Psoas muscle (tissue), 7 donors: ENCODE measurements at regions not wholly inside any gene's neighbourhood (a gene's known extent, or its start where the extent isn't known, plus 50 kb on each side); places are given as distances from the start of the nearest gene placed in this dataset.
A peak's percentile ranks its signal among the peaks of the same experiment; 100 is the strongest.

Experiments used
- ATAC-seq, 4 donors: fragments of 200-7000 bp; cut with Tn5 transposase; one replicate each; pipeline ENCODE4 v1.9.1; 2020; ENCODE audit warnings: moderate library complexity in 3 of 4, mild to moderate bottlenecking in 2 of 4
- DNase-seq, 2 donors: peaks; one replicate each; pipeline ENCODE4 v3.0.0-alpha.2; 2020
- H3K27ac ChIP-seq: fragments of 200-600 bp; one replicate; pipeline ENCODE4 v1.8.0; 2022
- H3K27me3 ChIP-seq, 3 donors: fragments of 200-600 bp in 1 of 3; one replicate each; pipeline versions ENCODE4 v1.6.1 to v1.8.0; 2013 to 2022; ENCODE audit warnings: low read length in 2 of 3, mild to moderate bottlenecking in 2 of 3, moderate library complexity in 1 of 3; ENCODE audit not compliant: insufficient read depth in 3 of 3
- H3K36me3 ChIP-seq, 2 donors: fragments of 200-600 bp in 1 of 2; one replicate each; pipeline versions ENCODE4 v1.6.1 to v1.8.0; 2013 to 2022; ENCODE audit warnings: low read depth in 1 of 2, mild to moderate bottlenecking in 1 of 2, moderate library complexity in 1 of 2; ENCODE audit not compliant: insufficient read depth in 1 of 2
- H3K4me1 ChIP-seq: fragments of 200-600 bp; one replicate; pipeline ENCODE4 v1.8.0; 2022
- H3K4me3 ChIP-seq: fragments of 200-600 bp; one replicate; pipeline ENCODE4 v1.8.0; 2022; ENCODE audit warnings: mild to moderate bottlenecking
- H3K9me3 ChIP-seq: fragments of 200-600 bp; one replicate; pipeline ENCODE4 v1.8.0; 2022
- WGBS, 3 donors: extraction: QIAGEN DNeasy Blood & Tissue Kit; methylation state at CpG; one replicate each; pipeline versions ENCODE4 v1.1.6 to v1.1.7; 2013; 5-methylcytosine and 5-hydroxymethylcytosine counted together
- intact Hi-C, 2 donors: fragments of 100-400 bp; cut with DNase I; formaldehyde crosslinking; loops; one replicate each; pipeline versions ENCODE4 v1.11.0 to v1.14.2; 2022
- TF ChIP-seq, protein P1 (sequence below): fragments of 200-600 bp; IDR thresholded peaks from one replicate; pipeline ENCODE4 v1.8.0; 2022; ENCODE audit warnings: antibody characterized with exemption
- donor health status: healthy with polysubstance abuse.
- donor health status: DM: no; HTN: no; CAD: no; lungs with moderate emphysema.
- donor health status: Bipolar disorder and iron deficiency.
- donor health status: healthy.
- donor health status: DM: yes; HTN: yes; CAD: no.
- donor health status: DM: no; HTN: no; CAD: no.
- donor health status: DM: yes; HTN: yes; CAD: no.

DNA sequence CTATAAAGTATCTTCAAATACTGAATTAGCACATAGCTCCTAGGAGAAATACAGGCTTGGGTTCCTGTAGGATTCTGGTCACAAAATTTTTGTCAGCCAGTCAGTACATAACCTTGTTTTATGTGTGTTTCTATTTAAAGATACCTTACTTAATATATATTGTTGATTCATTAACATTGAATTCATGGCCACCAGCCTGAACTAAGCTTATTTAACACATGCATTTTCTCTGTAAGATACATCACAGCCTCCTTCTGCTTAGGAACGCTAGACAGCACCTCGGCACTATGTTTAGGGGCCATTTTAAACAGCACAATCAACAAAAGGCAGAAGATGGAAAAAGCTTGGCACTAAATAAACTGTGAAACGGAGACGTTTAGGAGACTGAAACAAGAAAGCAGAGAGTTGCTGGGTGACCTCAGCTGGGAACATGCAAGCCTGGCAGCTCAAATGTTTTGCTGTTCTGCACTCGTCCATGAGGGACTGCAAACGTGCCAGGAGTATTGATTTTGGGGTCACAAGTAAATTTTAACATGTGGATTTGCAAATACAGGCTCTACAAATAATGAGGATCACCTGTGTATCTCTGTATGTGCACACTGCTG, 432.2 kb upstream of the TPM1 start:
- 16 to 44% (median 28%) methylated on average over 6 of the region's 6 CpGs for WGBS, 3 donors
- H3K36me3 ChIP-seq: no peaks in the 10 kb centered on the region
- DNase-seq (no peak), ATAC-seq (peak in 2 of 4 donors; percentile 41 to 68)
- H3K9me3 ChIP-seq: no peaks in the 10 kb centered on the region
- TF ChIP-seq, protein P1, sequence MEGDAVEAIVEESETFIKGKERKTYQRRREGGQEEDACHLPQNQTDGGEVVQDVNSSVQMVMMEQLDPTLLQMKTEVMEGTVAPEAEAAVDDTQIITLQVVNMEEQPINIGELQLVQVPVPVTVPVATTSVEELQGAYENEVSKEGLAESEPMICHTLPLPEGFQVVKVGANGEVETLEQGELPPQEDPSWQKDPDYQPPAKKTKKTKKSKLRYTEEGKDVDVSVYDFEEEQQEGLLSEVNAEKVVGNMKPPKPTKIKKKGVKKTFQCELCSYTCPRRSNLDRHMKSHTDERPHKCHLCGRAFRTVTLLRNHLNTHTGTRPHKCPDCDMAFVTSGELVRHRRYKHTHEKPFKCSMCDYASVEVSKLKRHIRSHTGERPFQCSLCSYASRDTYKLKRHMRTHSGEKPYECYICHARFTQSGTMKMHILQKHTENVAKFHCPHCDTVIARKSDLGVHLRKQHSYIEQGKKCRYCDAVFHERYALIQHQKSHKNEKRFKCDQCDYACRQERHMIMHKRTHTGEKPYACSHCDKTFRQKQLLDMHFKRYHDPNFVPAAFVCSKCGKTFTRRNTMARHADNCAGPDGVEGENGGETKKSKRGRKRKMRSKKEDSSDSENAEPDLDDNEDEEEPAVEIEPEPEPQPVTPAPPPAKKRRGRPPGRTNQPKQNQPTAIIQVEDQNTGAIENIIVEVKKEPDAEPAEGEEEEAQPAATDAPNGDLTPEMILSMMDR: no peak
- no peaks in the 10 kb centered on the region for H3K27me3 ChIP-seq
- H3K4me1 ChIP-seq: peaks cover 14% of the 10 kb centered on the region
- H3K27ac ChIP-seq: peak overlapping the region; percentile 42
- intact Hi-C loops: no loop called here
- peak overlapping the region; percentile 4 for H3K4me3 ChIP-seq

DNA sequence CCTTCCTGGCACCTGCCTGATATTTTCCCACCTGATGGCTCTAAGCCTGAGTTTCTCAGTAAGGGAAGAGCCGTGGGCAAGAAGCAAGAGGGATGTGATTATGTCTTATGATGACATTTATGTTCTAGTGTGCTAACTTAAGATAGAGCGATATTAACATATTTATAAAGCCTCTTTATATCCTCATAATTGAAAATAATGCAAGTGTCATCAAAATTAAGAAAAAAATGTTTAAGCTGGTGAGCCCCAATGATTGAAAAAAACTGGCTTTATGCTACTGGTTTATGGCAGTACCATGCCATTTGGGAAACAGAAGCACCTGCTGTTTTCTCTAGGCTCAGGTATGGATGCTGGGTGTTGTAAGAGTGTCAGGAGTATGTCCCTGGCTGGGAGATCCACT, 431.5 kb upstream of the TPM1 start:
- WGBS, 3 donors: 91 to 95% (median 93%) methylated on average over 2 of the region's 2 CpGs
- intact Hi-C loops: no loop called here
- ATAC-seq: no peak

DNA sequence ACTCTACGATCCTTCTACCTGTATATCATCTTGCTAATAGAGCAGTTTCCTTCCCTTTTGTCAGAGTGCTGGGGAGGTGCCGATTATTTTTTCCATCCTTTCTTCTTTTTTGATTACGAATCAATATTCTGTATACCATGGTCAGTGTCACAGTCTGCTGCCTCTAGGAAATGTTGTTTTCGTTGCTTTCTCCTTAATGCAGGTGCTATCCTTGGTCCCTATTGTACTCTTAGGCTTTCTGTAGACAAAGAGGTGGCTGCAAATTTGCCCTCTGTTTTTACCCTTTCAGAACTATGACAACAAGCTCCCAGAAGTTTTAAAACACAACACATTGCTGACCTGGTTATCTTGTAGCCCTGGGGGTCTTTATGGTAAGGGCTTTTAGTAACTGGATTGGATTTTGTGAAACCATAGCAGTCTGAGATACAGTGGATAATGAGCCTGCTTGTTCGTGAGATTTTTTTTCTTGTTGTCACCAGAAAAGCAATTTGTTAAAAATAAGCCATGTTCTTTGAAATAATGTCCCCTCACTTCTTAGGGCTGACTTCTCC, 430.3 kb upstream of the TPM1 start:
- H3K9me3 ChIP-seq: no peaks in the 10 kb centered on the region
- peaks cover 21% of the 10 kb centered on the region for H3K4me1 ChIP-seq
- 82 to 90% (median 84%) methylated on average over 5 of the region's 5 CpGs for WGBS, 3 donors
- H3K27ac ChIP-seq: no peak overlapping the region
- TF ChIP-seq, protein P1: no peak
- H3K36me3 ChIP-seq: no peaks in the 10 kb centered on the region
- intact Hi-C loops: no loop called here
- H3K4me3 ChIP-seq: no peak overlapping the region
- no peak for DNase-seq
- no peak for ATAC-seq
- no peaks in the 10 kb centered on the region for H3K27me3 ChIP-seq

More for the DNA sequence above, 431.5 kb upstream of the TPM1 start:
- DNase-seq: no peak
- Histone ChIP-seq H3K27me3 (no peaks in the 10 kb centered on the region), H3K9me3 (no peaks in the 10 kb centered on the region), H3K4me3 (no peak overlapping the region), H3K36me3 (no peaks in the 10 kb centered on the region), H3K4me1 (peaks cover 14% of the 10 kb centered on the region), H3K27ac (no peak overlapping the region)
- TF ChIP-seq, protein P1: no peak

DNA sequence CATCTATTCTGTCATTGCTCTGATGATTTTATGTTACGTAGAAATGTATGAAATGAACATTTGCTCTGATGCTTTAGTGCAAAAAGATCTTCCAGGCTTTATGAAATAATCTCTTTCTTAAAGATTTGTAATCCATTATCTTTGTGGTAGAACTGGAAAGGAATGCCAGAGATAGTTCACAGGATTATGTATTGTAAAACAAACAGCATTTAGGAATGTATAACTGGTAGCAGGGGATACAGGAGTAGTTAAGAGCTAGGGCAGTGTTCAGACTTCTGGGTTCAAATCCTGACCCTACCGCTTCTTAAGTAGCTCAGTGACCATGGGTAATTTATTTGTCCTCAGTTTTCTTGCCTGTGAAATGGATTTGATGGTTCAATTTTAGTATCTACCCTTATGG, 429.8 kb upstream of the TPM1 start:
- DNase-seq (no peak), ATAC-seq (no peak)
- intact Hi-C loops: no loop called here
- no peaks in the 10 kb centered on the region for H3K27me3 ChIP-seq
- no peaks in the 10 kb centered on the region for H3K9me3 ChIP-seq
- no peaks in the 10 kb centered on the region for H3K36me3 ChIP-seq
- peaks cover 26% of the 10 kb centered on the region for H3K4me1 ChIP-seq
- TF ChIP-seq, protein P1: no peak
- 97 to 98% (median 97%) methylated on average over 2 of the region's 2 CpGs for WGBS, 3 donors
- H3K4me3 ChIP-seq: no peak overlapping the region
- no peak overlapping the region for H3K27ac ChIP-seq

DNA sequence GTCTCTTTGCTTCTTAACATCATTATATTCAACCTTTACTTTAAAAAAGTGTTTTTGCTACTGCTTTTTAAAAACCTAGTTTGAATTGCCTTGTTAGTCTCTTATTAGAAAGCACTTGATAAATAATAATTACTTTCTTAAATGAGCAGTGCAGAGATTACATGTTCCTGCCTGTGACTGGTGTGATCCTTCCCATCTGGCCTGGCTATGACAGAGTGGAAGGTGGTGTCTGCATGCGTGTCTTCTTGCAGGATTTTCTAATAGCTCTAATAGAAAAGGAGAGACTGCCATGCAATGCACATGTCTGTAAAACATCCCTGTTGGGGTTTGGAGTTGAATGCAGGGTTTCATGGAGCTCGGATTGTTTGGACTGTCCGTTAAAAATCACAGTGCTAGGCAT, 425.8 kb upstream of the TPM1 start:
- TF ChIP-seq, protein P1: no peak
- no peak overlapping the region for H3K27ac ChIP-seq
- intact Hi-C loops: loop anchor here in 1 of 2 donors (5.0 kb wide), 1 partner anchor 44 kb away; no protein-coding TSS in a partner anchor
- H3K4me1 ChIP-seq: peaks cover 12% of the 10 kb centered on the region
- H3K36me3 ChIP-seq: no peaks in the 10 kb centered on the region
- DNase-seq: no peak
- no peaks in the 10 kb centered on the region for H3K27me3 ChIP-seq
- no peak for ATAC-seq
- H3K9me3 ChIP-seq: no peaks in the 10 kb centered on the region
- H3K4me3 ChIP-seq: no peak overlapping the region
- WGBS, 3 donors: 24 to 57% (median 35%) methylated on average over 3 of the region's 3 CpGs
